GDM1 (cell line): ENCODE measurements at regions not wholly inside any gene's neighbourhood (a gene's known extent, or its start where the extent isn't known, plus 50 kb on each side); places are given as distances from the start of the nearest gene placed in this dataset.

Experiments
- DNase-seq: peaks from one replicate; lab custom pipeline; 2025; lab: John Stamatoyannopoulos, UW

- DNase-seq: no peak
Measured at GRCh38 chr3:56985460-56985859, 75.0 kb upstream of the SPATA12 start.

- no peak for DNase-seq
Measured at GRCh38 chr3:56983427-56983826, 77.0 kb upstream of the SPATA12 start.

GRCh38 chr3:56981445-56982230 lies 78.8 kb upstream of the SPATA12 start:
- no peak for DNase-seq

GRCh38 chr3:56980798-56981390 lies 79.6 kb upstream of the SPATA12 start:
- DNase-seq: peak; percentile 80

GRCh38 chr3:56980243-56980642 lies 80.2 kb upstream of the SPATA12 start:
- DNase-seq: no peak

- DNase-seq: no peak
Measured at GRCh38 chr3:56979791-56980190, 80.7 kb upstream of the SPATA12 start.

GRCh38 chr3:56977561-56977889 lies 82.9 kb upstream of the SPATA12 start:
- DNase-seq: no peak

- no peak for DNase-seq
Measured at GRCh38 chr3:56976651-56977560, 83.6 kb upstream of the SPATA12 start.

- no peak for DNase-seq
Measured at GRCh38 chr3:56975567-56975966, 84.9 kb upstream of the SPATA12 start.

GRCh38 chr3:56974247-56974930 lies 86.1 kb upstream of the SPATA12 start:
- DNase-seq: no peak

- DNase-seq: no peak
Measured at GRCh38 chr3:56971816-56972215, 88.6 kb upstream of the SPATA12 start.

GRCh38 chr3:56971261-56971660 lies 89.2 kb upstream of the SPATA12 start:
- no peak for DNase-seq

- DNase-seq: peak; percentile 70
Measured at GRCh38 chr3:56970461-56970879, 90.0 kb upstream of the SPATA12 start.

GRCh38 chr3:56969851-56970250 lies 90.6 kb upstream of the SPATA12 start:
- no peak for DNase-seq

- DNase-seq: no peak
Measured at GRCh38 chr3:56966509-56966908, 94.0 kb upstream of the SPATA12 start.

- DNase-seq: no peak
Measured at GRCh38 chr3:56966104-56966503, 94.4 kb upstream of the SPATA12 start.

GRCh38 chr3:56962922-56963321 lies 97.5 kb upstream of the SPATA12 start:
- DNase-seq: no peak

GRCh38 chr3:56962206-56962605 lies 98.3 kb upstream of the SPATA12 start:
- no peak for DNase-seq

GRCh38 chr3:56960234-56960917 lies 100.1 kb upstream of the SPATA12 start:
- DNase-seq: no peak

GRCh38 chr3:56958879-56959278 lies 101.6 kb upstream of the SPATA12 start:
- no peak for DNase-seq

- no peak for DNase-seq
Measured at GRCh38 chr3:56957522-56957921, 102.9 kb upstream of the SPATA12 start.

GRCh38 chr3:56956906-56957305 lies 103.6 kb upstream of the SPATA12 start:
- DNase-seq: no peak
